Activated CD4-positive, alpha-beta memory T cell treated with anti-CD3 and anti-CD28 coated beads, Interleukin-2, amount 10 ng/mL, durations not matched to agents 7 days and 5 days (primary cell): ENCODE measurements at regions not wholly inside any gene's neighbourhood (a gene's known extent, or its start where the extent isn't known, plus 50 kb on each side); places are given as distances from the start of the nearest gene placed in this dataset.
A peak's percentile ranks its signal among the peaks of the same experiment; 100 is the strongest.

Source experiments
- CTCF ChIA-PET: fragments of 350-600 bp; sonication (Branson Sonifier 250); formaldehyde crosslinking; loops from one replicate; lab custom pipeline; 2021; ENCODE audit warnings: antibody characterized with exemption, inconsistent platforms; lab: Charles Lee
- POLR2A ChIA-PET: fragments of 350-600 bp; sonication (Branson Sonifier 250); formaldehyde crosslinking; loops from one replicate; lab custom pipeline; 2021; ENCODE audit warnings: antibody characterized with exemption; lab: Charles Lee
- DNase-seq: peaks from one replicate; pipeline ENCODE4 v3.0.0-alpha.2; 2020
- H3K27ac Mint-ChIP-seq: one replicate; pipeline ENCODE4 v1.8.0; 2021; ENCODE audit warnings: mild to moderate bottlenecking, mixed read lengths
- H3K27me3 Mint-ChIP-seq: one replicate; pipeline ENCODE4 v1.8.0; 2021; ENCODE audit warnings: mixed read lengths
- H3K36me3 Mint-ChIP-seq: one replicate; pipeline ENCODE4 v1.8.0; 2021; ENCODE audit warnings: low read depth, mixed read lengths
- H3K4me1 Mint-ChIP-seq: one replicate; pipeline ENCODE4 v1.8.0; 2021; ENCODE audit warnings: mixed read lengths
- H3K4me3 Mint-ChIP-seq: one replicate; pipeline ENCODE4 v1.8.0; 2021; ENCODE audit warnings: mild to moderate bottlenecking, mixed read lengths
- H3K9me3 Mint-ChIP-seq: one replicate; pipeline ENCODE4 v1.8.0; 2021; ENCODE audit warnings: mixed read lengths

DNA sequence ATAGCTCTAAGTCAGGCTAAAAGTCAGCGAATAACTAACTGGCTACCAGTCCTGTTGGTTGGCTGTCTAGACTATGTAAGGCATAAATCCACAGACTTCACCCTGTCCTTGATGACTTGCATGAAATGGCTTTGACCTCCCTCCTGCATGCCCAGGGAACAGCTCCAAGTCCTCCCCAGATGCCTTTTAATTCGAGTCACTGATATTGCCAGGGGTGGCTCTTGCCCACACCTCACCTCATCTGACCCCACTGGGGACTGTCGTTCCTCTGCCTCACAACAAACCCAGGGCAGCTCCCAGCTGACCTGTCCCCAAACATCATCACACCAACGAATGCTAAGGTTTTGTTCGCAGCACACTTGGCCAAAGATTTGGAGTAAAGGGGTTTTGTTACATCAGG lies 396.0 kb upstream of the ID2 start:
- Mint-ChIP-seq H3K27me3 (peaks cover 6% of the 10 kb centered on the region), H3K9me3 (peaks cover 8% of the 10 kb centered on the region), H3K27ac (no peak overlapping the region), H3K36me3 (peaks cover 8% of the 10 kb centered on the region), H3K4me3 (no peak overlapping the region), H3K4me1 (peaks cover 34% of the 10 kb centered on the region)
- DNase-seq: no peak
- ChIA-PET CTCF (interaction anchor here (1.3 kb wide), 1 partner anchor 9 kb away, joined by 4 read pairs; no protein-coding TSS in a partner anchor), POLR2A (no interaction called here)

DNA sequence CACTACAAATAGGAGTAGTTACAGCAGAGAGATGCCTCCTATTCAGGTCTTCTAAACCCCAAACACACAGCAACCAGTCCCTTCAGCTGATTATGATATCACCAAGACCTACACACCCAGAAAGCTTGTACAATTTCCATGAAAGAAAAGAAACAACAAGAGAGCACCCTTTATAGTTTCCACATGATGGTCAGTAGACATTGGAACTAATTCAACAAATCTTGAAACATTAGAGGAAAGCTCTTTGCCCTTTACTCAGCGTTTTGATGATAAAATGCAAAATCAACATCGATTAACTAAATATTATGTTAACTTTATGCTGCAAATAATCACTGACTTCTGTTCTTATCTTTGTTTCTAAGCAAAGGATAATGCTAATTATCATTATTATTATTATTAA lies 393.6 kb upstream of the ID2 start:
- Mint-ChIP-seq H3K27ac (no peak overlapping the region), H3K4me3 (no peak overlapping the region), H3K27me3 (peaks cover 9% of the 10 kb centered on the region), H3K4me1 (peaks cover 22% of the 10 kb centered on the region), H3K9me3 (peaks cover 8% of the 10 kb centered on the region), H3K36me3 (peaks cover 5% of the 10 kb centered on the region)
- ChIA-PET CTCF (interaction anchor here (1.1 kb wide), 1 partner anchor 13 kb away, joined by 3 read pairs; no protein-coding TSS in a partner anchor), POLR2A (no interaction called here)
- DNase-seq: no peak

DNA sequence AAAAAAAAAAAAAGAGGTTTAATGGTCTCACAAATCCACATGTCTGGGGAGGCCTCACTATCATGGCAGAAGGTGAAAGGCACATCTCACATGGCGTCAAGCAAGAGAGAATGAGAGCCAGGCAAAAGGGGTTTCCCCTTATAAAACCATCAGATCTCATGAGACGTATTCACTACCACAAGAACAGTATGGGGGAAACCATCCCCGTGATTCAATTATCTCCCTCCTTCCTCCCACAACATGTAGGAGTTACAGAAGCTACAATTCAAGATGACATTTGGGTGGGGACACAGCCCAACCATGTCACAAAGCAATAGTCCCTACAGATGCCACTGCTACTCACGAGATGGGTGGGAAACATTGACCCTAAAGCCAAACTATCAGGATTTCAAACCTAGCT lies 392.7 kb upstream of the ID2 start:
- DNase-seq: no peak
- Mint-ChIP-seq H3K9me3 (peaks cover 8% of the 10 kb centered on the region), H3K4me1 (peaks cover 13% of the 10 kb centered on the region), H3K36me3 (peaks cover 6% of the 10 kb centered on the region), H3K27me3 (peaks cover 12% of the 10 kb centered on the region), H3K27ac (no peak overlapping the region), H3K4me3 (no peak overlapping the region)
- ChIA-PET CTCF (interaction anchor here (0.7 kb wide), 1 partner anchor 69 kb away, joined by 4 read pairs; no protein-coding TSS in a partner anchor), POLR2A (no interaction called here)

DNA sequence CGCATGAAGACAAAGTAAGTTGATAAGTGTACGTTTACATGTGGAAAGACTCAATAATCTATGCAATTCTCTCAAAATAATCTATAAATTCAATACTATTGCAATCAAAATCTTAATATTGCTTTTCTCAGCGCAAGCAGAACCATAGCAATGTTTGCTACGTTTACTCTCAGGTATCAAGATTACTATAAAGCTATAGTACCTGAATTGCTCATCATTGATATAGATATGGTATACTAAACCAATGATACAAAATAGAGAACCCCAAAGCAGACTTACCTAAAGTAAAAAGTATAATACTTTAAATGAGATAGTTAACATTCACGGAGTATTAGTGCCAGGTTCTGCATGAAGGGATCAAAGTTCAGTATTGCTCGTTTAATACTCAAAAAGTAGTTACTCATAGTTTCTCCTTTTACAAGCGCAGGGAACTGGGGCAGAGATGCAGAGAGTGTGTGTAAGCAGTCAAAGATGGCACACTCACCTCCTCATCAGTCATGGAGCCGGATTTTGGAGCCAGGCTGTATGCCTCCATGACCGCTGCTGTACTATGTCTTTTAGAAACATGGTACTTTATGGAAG lies 391.0 kb upstream of the ID2 start:
- no peak for DNase-seq
- CTCF ChIA-PET: no interaction called here
- POLR2A ChIA-PET: no interaction called here
- peaks cover 9% of the 10 kb centered on the region for H3K36me3 Mint-ChIP-seq
- H3K4me1 Mint-ChIP-seq: peaks cover 8% of the 10 kb centered on the region
- H3K4me3 Mint-ChIP-seq: no peak overlapping the region
- peaks cover 16% of the 10 kb centered on the region for H3K27me3 Mint-ChIP-seq
- no peak overlapping the region for H3K27ac Mint-ChIP-seq
- peaks cover 13% of the 10 kb centered on the region for H3K9me3 Mint-ChIP-seq

DNA sequence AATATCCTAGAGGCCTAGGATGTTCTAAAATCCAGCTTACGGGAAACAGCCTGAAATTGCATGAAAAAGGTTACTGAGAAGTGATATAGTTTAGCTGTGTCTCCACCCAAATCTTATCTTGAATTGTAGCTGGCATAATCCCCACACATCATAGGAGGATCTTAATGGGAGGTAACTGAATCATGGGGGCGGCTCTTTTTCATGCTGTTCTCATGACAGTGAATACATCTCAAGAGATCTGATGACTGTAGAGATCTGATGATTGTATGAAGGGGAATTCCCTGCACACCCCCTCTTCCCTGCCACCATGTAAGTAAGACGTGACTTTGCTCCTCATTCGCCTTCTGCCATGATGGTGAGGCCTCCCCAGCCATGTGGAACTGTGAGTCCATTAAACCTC lies 385.6 kb upstream of the ID2 start:
- H3K36me3 Mint-ChIP-seq: peaks cover 34% of the 10 kb centered on the region
- POLR2A ChIA-PET: no interaction called here
- H3K27me3 Mint-ChIP-seq: peaks cover 10% of the 10 kb centered on the region
- H3K9me3 Mint-ChIP-seq: peaks cover 33% of the 10 kb centered on the region
- DNase-seq: no peak
- no peak overlapping the region for H3K4me3 Mint-ChIP-seq
- H3K4me1 Mint-ChIP-seq: peaks cover 42% of the 10 kb centered on the region
- no peak overlapping the region for H3K27ac Mint-ChIP-seq
- CTCF ChIA-PET: no interaction called here

DNA sequence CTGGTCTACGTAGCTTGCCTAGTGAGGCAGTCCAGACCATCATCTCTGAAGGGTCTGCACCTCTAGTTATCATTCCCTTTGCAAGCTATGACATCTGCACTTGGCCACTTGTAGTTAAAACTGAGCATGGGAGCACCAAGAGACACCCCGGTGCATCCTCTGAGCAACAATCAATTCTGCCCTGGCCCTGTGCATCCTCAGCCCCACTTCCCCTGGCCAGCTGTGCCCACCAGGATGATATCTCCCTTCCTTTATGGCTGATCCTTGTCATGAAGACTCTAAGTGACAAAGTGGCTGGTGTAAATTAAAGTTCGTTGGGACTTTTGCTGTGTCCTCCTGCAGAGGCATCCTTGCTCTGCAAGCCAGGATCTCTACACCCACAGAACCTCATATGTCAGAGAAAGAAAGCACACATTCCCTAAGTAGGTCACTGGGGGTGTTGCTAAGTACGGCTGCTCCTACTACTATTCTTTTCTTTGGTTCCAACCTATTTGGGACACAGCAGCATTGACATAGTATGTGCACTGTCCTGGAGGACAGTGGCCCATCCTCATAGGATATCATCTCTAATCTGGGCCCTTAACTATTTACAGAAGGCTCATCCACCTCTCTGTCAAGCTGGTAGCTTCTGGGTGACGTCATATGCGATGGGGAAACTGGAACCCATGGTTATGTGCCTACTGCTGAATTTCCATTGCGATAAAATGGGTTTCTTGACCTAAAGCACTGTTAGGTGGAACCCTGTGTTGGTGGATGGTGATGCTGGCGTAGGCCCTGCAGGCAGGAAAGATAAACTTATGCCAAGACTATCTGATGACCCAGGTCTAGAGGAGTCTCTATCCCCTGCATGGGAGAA lies 384.3 kb upstream of the ID2 start:
- peaks cover 52% of the 10 kb centered on the region for H3K4me1 Mint-ChIP-seq
- ChIA-PET POLR2A (no interaction called here), CTCF (no interaction called here)
- no peak overlapping the region for H3K4me3 Mint-ChIP-seq
- peaks cover 6% of the 10 kb centered on the region for H3K27me3 Mint-ChIP-seq
- DNase-seq: no peak
- H3K9me3 Mint-ChIP-seq: peaks cover 39% of the 10 kb centered on the region
- peaks cover 42% of the 10 kb centered on the region for H3K36me3 Mint-ChIP-seq
- H3K27ac Mint-ChIP-seq: no peak overlapping the region

DNA sequence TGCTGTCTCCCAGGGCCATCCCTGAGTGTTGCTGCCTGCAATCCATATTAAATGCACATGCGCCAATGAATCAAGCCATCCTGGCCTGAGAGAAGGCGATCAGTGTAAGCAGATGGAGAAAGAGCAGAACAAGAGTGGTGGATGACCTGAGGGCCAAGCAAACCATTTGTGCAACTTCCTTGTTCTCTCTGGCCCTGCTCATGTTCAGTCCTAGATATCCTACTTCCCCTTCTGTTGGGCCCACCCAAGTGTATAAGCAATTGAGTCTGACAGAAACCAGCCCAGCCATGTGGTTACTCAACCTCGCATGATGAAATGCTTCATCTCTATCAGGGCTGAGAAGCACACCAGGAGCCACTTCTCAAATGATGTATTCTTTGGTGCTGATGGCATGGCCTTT lies 383.1 kb upstream of the ID2 start:
- H3K27me3 Mint-ChIP-seq: peaks cover 4% of the 10 kb centered on the region
- no peak overlapping the region for H3K4me3 Mint-ChIP-seq
- ChIA-PET POLR2A (interaction anchor here (3.7 kb wide), 1 partner anchor 14 kb away, joined by 20 read pairs; no protein-coding TSS in a partner anchor), CTCF (interaction anchor here (0.5 kb wide), 1 partner anchor 381 kb away, joined by 3 read pairs; no protein-coding TSS in a partner anchor)
- H3K9me3 Mint-ChIP-seq: peaks cover 39% of the 10 kb centered on the region
- peaks cover 49% of the 10 kb centered on the region for H3K36me3 Mint-ChIP-seq
- peaks cover 63% of the 10 kb centered on the region for H3K4me1 Mint-ChIP-seq
- H3K27ac Mint-ChIP-seq: no peak overlapping the region
- DNase-seq: no peak

DNA sequence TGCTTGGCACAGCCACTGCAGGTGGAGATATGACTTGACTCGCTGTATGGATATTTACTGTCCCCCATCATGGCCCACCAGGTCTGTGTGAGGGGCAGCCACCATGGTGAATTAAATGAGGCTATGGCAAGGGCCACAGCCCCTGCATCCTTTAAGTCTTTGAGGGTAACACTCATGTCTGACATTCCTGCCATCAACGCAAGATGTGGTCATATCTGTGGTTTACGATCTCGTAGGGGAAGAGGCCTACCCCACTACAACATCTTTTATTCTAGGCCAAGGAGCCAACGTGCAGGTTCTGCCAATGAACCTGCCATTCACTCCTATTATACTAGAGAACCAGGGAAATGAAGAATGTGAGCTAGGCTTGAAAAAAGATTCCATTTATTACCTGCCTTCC lies 381.6 kb upstream of the ID2 start:
- no peak overlapping the region for H3K4me3 Mint-ChIP-seq
- DNase-seq: no peak
- ChIA-PET POLR2A (interaction anchor here (2.6 to 3.7 kb wide), 4 partner anchors 13 to 382 kb away, joined by 11 to 20 read pairs (median 16); partner anchors contain the start of gene ID2), CTCF (interaction anchor here (0.9 to 1.7 kb wide), 2 partner anchors 12 to 18 kb away, joined by 3 to 6 read pairs; no protein-coding TSS in a partner anchor)
- H3K36me3 Mint-ChIP-seq: peaks cover 53% of the 10 kb centered on the region
- H3K4me1 Mint-ChIP-seq: peaks cover 78% of the 10 kb centered on the region
- peaks cover 35% of the 10 kb centered on the region for H3K9me3 Mint-ChIP-seq
- no peak overlapping the region for H3K27ac Mint-ChIP-seq
- no peaks in the 10 kb centered on the region for H3K27me3 Mint-ChIP-seq

DNA sequence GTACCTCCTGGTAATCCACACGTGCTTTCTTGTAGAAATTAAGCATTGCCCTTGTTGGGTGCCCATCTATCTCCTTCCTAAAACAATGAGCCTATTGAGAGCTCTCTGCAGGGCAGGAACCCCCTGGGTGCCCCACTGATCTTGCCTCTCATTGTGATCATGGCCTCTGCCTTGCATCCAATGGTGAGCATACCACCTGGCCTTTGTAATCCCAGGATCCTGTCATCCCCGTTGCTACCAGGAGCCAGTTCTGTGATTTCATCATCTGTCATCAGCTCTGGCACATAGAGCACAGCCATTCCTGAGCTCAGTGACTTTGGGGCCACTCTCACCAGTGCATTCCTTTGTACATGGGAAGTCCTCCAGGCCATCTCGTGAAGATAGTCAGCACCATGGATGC lies 381.0 kb upstream of the ID2 start:
- H3K9me3 Mint-ChIP-seq: peaks cover 34% of the 10 kb centered on the region
- no peak for DNase-seq
- H3K27ac Mint-ChIP-seq: peak overlapping the region; percentile 91
- CTCF ChIA-PET: interaction anchor here (0.7 to 2.2 kb wide), 6 partner anchors 13 to 571 kb away, joined by 3 to 7 read pairs (median 3); partner anchors contain the start of gene ID2
- no peaks in the 10 kb centered on the region for H3K27me3 Mint-ChIP-seq
- peaks cover 56% of the 10 kb centered on the region for H3K36me3 Mint-ChIP-seq
- H3K4me3 Mint-ChIP-seq: no peak overlapping the region
- POLR2A ChIA-PET: interaction anchor here (0.9 to 3.7 kb wide), 9 partner anchors 12 to 549 kb away, joined by 3 to 20 read pairs (median 9); partner anchors contain the start of gene ID2
- H3K4me1 Mint-ChIP-seq: peaks cover 83% of the 10 kb centered on the region

DNA sequence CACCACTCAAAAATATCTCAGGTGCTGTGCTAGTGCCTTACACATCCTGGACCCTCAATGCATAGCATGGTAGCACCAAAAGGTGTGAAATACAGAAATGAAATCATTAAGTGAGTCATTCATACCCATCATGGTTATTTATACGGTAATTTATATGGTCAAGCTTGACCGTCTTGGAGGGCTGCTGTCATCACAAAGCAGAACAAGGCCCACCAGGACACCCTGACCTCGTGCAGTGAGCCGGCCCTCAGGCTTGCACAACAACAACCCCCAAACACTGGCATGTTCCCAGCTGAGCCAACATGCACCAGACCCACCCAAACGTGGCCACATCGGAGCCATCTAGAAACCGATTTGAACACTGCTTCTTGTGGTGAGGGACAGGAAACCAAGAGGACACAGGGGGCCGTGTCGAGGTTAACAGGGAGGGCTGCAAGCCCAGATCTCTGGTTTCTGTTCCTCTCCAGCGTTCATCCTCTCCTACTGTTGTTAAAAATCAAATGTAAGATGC lies 378.5 kb upstream of the ID2 start:
- ChIA-PET CTCF (interaction anchor here (0.6 to 1.0 kb wide), 3 partner anchors 169 to 563 kb away, joined by 3 to 9 read pairs (median 4); no protein-coding TSS in a partner anchor), POLR2A (interaction anchor here (1.0 to 2.3 kb wide), 6 partner anchors 9 to 578 kb away, joined by 3 to 12 read pairs (median 4); partner anchors contain the start of gene ID2)
- peaks cover 58% of the 10 kb centered on the region for H3K36me3 Mint-ChIP-seq
- peaks cover 25% of the 10 kb centered on the region for H3K9me3 Mint-ChIP-seq
- peak; percentile 88 for DNase-seq
- no peaks in the 10 kb centered on the region for H3K27me3 Mint-ChIP-seq
- peak overlapping the region; percentile 91 for H3K27ac Mint-ChIP-seq
- peaks cover 88% of the 10 kb centered on the region for H3K4me1 Mint-ChIP-seq
- peak overlapping the region; percentile 44 for H3K4me3 Mint-ChIP-seq

DNA sequence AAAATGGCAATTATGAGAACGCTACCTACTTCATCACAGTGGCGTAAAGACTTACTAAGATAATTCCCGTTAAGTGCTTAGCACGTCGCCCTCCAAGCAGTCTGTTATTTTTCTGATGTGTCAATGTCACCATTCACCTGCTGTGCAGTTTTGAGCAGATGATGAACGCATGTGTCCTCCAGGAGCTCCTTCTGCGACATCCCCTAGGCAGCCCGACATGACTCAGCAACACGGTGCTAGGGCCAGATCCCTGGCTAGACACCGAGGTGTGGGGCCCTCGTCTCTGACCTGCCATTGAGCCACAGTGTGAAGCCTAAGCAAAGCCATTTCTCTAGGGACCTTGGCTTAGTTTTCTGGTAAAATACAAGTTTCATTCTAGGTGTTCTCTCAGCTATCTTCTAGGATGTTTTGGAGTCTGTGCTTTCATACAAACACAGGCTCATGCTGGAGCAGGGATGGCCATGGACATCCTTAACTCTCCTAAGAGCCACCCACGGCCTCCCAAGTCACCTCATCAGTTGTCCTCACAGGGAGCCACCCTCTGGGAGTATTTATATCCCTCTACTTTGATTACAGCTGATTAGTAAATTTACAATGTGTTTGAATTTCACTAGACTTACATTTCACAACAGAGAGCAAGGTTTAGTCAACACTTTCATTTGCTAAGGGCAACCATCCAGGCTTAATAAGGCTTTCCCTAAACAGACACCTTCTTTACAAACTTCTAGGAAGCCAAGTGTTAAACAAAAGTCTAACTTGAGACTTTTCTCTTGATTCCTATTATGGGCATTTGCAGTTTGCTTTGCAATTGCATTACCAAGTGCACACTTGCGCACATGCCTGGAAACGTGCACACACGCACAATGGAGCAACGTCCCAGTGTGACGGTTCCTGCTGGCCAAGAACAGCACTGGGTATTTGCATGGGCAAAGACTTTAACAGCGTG lies 376.8 kb upstream of the ID2 start:
- CTCF ChIA-PET: no interaction called here
- peaks cover 50% of the 10 kb centered on the region for H3K36me3 Mint-ChIP-seq

More for the DNA sequence above, 376.8 kb upstream of the ID2 start:
- H3K27me3 Mint-ChIP-seq: no peaks in the 10 kb centered on the region
- peaks cover 93% of the 10 kb centered on the region for H3K4me1 Mint-ChIP-seq
- peaks cover 13% of the 10 kb centered on the region for H3K9me3 Mint-ChIP-seq
- H3K27ac Mint-ChIP-seq: peak overlapping the region; percentile 15
- H3K4me3 Mint-ChIP-seq: no peak overlapping the region
- DNase-seq: no peak
- POLR2A ChIA-PET: interaction anchor here (0.8 to 4.5 kb wide), 4 partner anchors 8 to 380 kb away, joined by 3 to 20 read pairs (median 8); partner anchors contain the start of gene ID2
